ENCODE measurements at regions not wholly inside any gene's neighbourhood (a gene's known extent, or its start where the extent isn't known, plus 50 kb on each side); places are given as distances from the start of the nearest gene placed in this dataset.

- TF ChIP-seq EZH2 (IDR thresholded peaks at IDR 0.05; ENCODE audit: borderline replicate concordance, low read depth, low read length, poor library complexity, severe bottlenecking) = no peak
- TF ChIP-seq, protein P1, sequence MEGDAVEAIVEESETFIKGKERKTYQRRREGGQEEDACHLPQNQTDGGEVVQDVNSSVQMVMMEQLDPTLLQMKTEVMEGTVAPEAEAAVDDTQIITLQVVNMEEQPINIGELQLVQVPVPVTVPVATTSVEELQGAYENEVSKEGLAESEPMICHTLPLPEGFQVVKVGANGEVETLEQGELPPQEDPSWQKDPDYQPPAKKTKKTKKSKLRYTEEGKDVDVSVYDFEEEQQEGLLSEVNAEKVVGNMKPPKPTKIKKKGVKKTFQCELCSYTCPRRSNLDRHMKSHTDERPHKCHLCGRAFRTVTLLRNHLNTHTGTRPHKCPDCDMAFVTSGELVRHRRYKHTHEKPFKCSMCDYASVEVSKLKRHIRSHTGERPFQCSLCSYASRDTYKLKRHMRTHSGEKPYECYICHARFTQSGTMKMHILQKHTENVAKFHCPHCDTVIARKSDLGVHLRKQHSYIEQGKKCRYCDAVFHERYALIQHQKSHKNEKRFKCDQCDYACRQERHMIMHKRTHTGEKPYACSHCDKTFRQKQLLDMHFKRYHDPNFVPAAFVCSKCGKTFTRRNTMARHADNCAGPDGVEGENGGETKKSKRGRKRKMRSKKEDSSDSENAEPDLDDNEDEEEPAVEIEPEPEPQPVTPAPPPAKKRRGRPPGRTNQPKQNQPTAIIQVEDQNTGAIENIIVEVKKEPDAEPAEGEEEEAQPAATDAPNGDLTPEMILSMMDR (conservative IDR thresholded peaks at IDR 0.05; ENCODE audit: low read depth, low read length) = no peak
- Histone ChIP-seq H3K9me3 (ENCODE audit: low read depth, low read length, poor library complexity, severe bottlenecking) (no peaks in the 10 kb centered on the region), H3K4me3 (ENCODE audit: low read depth, low read length, poor library complexity, severe bottlenecking) (no peak overlapping the region), H3K27ac (ENCODE audit: low read depth, low read length, poor library complexity, severe bottlenecking) (no peak overlapping the region), H3K27me3 (replicated peaks; ENCODE audit: insufficient read depth, low read depth, low read length, poor library complexity) (no peaks in the 10 kb centered on the region), H3K36me3 (ENCODE audit: insufficient read depth, low read length, poor library complexity, severe bottlenecking) (no peaks in the 10 kb centered on the region), H3K4me1 (ENCODE audit: insufficient read depth, low read length, poor library complexity, severe bottlenecking) (no peaks in the 10 kb centered on the region)
- ChIA-PET CTCF (no interaction called here), POLR2A (ENCODE audit: low non-redundant PET) (no interaction called here)
- intact Hi-C loops (cut with micrococcal nuclease; ENCODE audit: unreplicated experiment) = no loop called here
- no peak for DNase-seq (ENCODE audit: low spot score)
- no TSS peak for BruUV-seq (replicated peaks)
These were observed 753.6 kb downstream of the LIG4 start for GRCh38 chr13:107461751-107462150.

- no peaks in the 10 kb centered on the region for H3K36me3 ChIP-seq (ENCODE audit: insufficient read depth, low read length, poor library complexity, severe bottlenecking)
- CTCF ChIA-PET = no interaction called here
- H3K27ac ChIP-seq (ENCODE audit: low read depth, low read length, poor library complexity, severe bottlenecking) = no peak overlapping the region
- intact Hi-C loops (cut with micrococcal nuclease; ENCODE audit: unreplicated experiment) = no loop called here
- no peak for DNase-seq (ENCODE audit: low spot score)
- no peak overlapping the region for H3K4me3 ChIP-seq (ENCODE audit: low read depth, low read length, poor library complexity, severe bottlenecking)
- POLR2A ChIA-PET (ENCODE audit: low non-redundant PET) = no interaction called here
- no TSS peak for BruUV-seq (replicated peaks)
- no peaks in the 10 kb centered on the region for H3K4me1 ChIP-seq (ENCODE audit: insufficient read depth, low read length, poor library complexity, severe bottlenecking)
- no peaks in the 10 kb centered on the region for H3K9me3 ChIP-seq (ENCODE audit: low read depth, low read length, poor library complexity, severe bottlenecking)
- H3K27me3 ChIP-seq (replicated peaks; ENCODE audit: insufficient read depth, low read depth, low read length, poor library complexity) = no peaks in the 10 kb centered on the region
- TF ChIP-seq, protein P1 (conservative IDR thresholded peaks at IDR 0.05; ENCODE audit: low read depth, low read length) = no peak
- no peak for TF ChIP-seq EZH2 (IDR thresholded peaks at IDR 0.05; ENCODE audit: borderline replicate concordance, low read depth, low read length, poor library complexity, severe bottlenecking)
These were observed 755.9 kb downstream of the LIG4 start for GRCh38 chr13:107459430-107459829.

DNA sequence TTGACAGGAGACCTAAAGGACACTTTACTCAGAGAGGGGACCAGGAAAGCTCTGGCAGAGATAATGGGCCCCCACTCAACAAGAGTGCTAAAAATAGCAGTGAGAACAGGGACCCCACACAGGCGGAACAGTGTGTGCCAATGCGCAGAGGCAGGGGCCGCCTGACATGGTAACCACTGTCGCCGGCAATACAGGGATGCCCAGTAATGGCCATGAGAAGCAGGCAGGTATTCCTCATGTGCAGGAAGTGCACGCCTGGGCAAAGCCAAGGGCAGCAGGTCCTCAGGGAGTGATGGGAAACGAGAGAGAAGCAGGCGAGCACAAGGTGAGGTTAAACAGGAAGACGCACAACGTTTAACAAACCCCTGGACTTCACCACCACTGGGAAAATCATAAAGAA, 757.1 kb downstream of the LIG4 start:
- ChIA-PET CTCF (no interaction called here), POLR2A (ENCODE audit: low non-redundant PET) (no interaction called here)
- H3K27me3 ChIP-seq (replicated peaks; ENCODE audit: insufficient read depth, low read depth, low read length, poor library complexity) = no peaks in the 10 kb centered on the region
- H3K27ac ChIP-seq (ENCODE audit: low read depth, low read length, poor library complexity, severe bottlenecking) = no peak overlapping the region
- H3K4me1 ChIP-seq (ENCODE audit: insufficient read depth, low read length, poor library complexity, severe bottlenecking) = no peaks in the 10 kb centered on the region
- intact Hi-C loops (cut with micrococcal nuclease; ENCODE audit: unreplicated experiment) = no loop called here
- no peaks in the 10 kb centered on the region for H3K36me3 ChIP-seq (ENCODE audit: insufficient read depth, low read length, poor library complexity, severe bottlenecking)
- H3K9me3 ChIP-seq (ENCODE audit: low read depth, low read length, poor library complexity, severe bottlenecking) = no peaks in the 10 kb centered on the region
- TF ChIP-seq EZH2 (IDR thresholded peaks at IDR 0.05; ENCODE audit: borderline replicate concordance, low read depth, low read length, poor library complexity, severe bottlenecking) = no peak
- TF ChIP-seq, protein P1 (conservative IDR thresholded peaks at IDR 0.05; ENCODE audit: low read depth, low read length) = no peak
- no TSS peak for BruUV-seq (replicated peaks)
- H3K4me3 ChIP-seq (ENCODE audit: low read depth, low read length, poor library complexity, severe bottlenecking) = no peak overlapping the region
- no peak for DNase-seq (ENCODE audit: low spot score)

Measured in A673 (cell line).